ENCODE measurements at regions not wholly inside any gene's neighbourhood (a gene's known extent, or its start where the extent isn't known, plus 50 kb on each side); places are given as distances from the start of the nearest gene placed in this dataset.

- no peak overlapping the region for H3K4me3 ChIP-seq (ENCODE audit: low read depth, low read length)
- no peak for DNase-seq (ENCODE audit: low read depth)
- no peak for TF ChIP-seq CTCF (IDR thresholded peaks at IDR 0.05; ENCODE audit: control insufficient read depth, extremely low read depth, insufficient read depth)
Observed at GRCh38 chr20:40519918-40520317, 169.1 kb downstream of the MAFB start.

DNA sequence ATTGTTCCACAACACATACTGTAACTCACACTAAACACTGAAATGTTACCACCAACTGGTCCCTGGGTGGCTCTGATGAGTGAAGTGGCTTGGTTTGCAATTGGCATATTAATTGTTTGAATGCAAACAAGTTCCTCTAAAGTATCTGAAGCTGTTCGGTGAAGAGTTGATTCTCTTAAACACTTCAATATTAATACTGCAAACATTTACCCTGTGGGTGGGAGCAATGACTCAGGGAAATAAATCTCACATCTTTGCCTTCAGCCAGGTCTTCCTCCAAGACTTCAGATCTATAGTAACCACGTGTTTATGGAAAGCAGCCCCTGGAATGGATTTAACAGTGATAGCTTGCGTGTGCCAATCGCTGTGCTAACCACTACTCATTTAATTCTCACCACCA is 176.0 kb downstream of the MAFB start:
- DNase-seq (ENCODE audit: low read depth), result no peak
- TF ChIP-seq CTCF (IDR thresholded peaks at IDR 0.05; ENCODE audit: control insufficient read depth, extremely low read depth, insufficient read depth), result no peak
- no peak overlapping the region for H3K4me3 ChIP-seq (ENCODE audit: low read depth, low read length)

DNA sequence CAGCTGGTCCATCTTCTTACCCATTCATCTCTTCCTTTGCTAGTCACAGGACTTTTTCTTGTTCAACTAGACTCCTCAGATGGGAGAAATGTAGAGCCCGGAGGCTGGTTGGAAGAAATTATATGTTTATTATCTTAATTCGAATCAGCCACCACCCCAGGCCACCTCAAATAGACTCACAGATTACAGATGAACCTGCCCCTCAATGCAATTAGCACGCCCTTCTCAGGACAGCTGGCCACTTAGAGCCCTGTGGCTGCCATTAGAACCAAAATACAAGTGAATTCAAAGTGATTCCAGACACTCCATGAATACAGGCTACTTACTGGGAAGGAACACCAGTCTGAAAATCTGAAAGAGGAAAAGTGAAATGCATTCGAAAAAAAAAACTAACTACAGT is 176.4 kb downstream of the MAFB start:
- no peak overlapping the region for H3K4me3 ChIP-seq (ENCODE audit: low read depth, low read length)
- TF ChIP-seq CTCF (IDR thresholded peaks at IDR 0.05; ENCODE audit: control insufficient read depth, extremely low read depth, insufficient read depth), result no peak
- DNase-seq (ENCODE audit: low read depth), result no peak

GRCh38 chr20:40511478-40511877 is 177.6 kb downstream of the MAFB start:
- no peak for TF ChIP-seq CTCF (IDR thresholded peaks at IDR 0.05; ENCODE audit: control insufficient read depth, extremely low read depth, insufficient read depth)
- DNase-seq (ENCODE audit: low read depth), result peak; percentile 13
- H3K4me3 ChIP-seq (ENCODE audit: low read depth, low read length), result no peak overlapping the region

- H3K4me3 ChIP-seq (ENCODE audit: low read depth, low read length), result no peak overlapping the region
- DNase-seq (ENCODE audit: low read depth), result no peak
- TF ChIP-seq CTCF (IDR thresholded peaks at IDR 0.05; ENCODE audit: control insufficient read depth, extremely low read depth, insufficient read depth), result no peak
Observed at GRCh38 chr20:40510622-40511021, 178.4 kb downstream of the MAFB start.

GRCh38 chr20:40508821-40509220 is 180.2 kb downstream of the MAFB start:
- DNase-seq (ENCODE audit: low read depth), result no peak
- H3K4me3 ChIP-seq (ENCODE audit: low read depth, low read length), result no peak overlapping the region
- TF ChIP-seq CTCF (IDR thresholded peaks at IDR 0.05; ENCODE audit: control insufficient read depth, extremely low read depth, insufficient read depth), result no peak

- no peak for TF ChIP-seq CTCF (IDR thresholded peaks at IDR 0.05; ENCODE audit: control insufficient read depth, extremely low read depth, insufficient read depth)
- no peak overlapping the region for H3K4me3 ChIP-seq (ENCODE audit: low read depth, low read length)
- no peak for DNase-seq (ENCODE audit: low read depth)
Observed at GRCh38 chr20:40506537-40506939, 182.5 kb downstream of the MAFB start.
